ENCODE measurements at regions not wholly inside any gene's neighbourhood (a gene's known extent, or its start where the extent isn't known, plus 50 kb on each side); places are given as distances from the start of the nearest gene placed in this dataset.
"Not testable (repeated sequence)": the region's sequence is repeated elsewhere in the genome, so short reads cannot be mapped to it uniquely, and the experiment has no call there.

- DNase-seq (ENCODE audit: low spot score), result no peak
These were observed 119.7 kb downstream of the MACROH2A1 start for GRCh38 chr5:135279328-135279727.

DNA sequence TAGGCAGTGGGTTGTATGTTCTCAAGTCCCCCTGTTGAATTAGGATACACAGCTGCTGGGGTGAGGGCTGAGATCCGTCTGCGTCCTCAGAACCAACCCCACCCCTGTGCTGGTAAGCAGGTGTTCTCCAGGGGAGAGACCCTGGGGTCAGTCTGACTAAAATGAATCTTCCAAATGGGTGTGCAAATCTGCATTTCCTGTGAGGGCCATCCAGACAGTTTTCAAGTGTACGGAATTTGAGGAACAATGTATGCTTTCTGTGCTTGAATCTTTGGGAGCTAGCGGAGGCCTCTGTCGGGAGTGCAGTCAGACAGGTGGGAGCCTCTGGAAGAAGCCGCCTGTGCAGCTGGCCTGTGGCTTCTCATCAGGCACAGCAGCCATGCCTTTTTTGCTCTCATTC is 122.9 kb downstream of the MACROH2A1 start:
- DNase-seq (ENCODE audit: low spot score), result no peak

- no peak for DNase-seq (ENCODE audit: low spot score)
These were observed 125.8 kb downstream of the MACROH2A1 start for GRCh38 chr5:135273212-135273611.

DNA sequence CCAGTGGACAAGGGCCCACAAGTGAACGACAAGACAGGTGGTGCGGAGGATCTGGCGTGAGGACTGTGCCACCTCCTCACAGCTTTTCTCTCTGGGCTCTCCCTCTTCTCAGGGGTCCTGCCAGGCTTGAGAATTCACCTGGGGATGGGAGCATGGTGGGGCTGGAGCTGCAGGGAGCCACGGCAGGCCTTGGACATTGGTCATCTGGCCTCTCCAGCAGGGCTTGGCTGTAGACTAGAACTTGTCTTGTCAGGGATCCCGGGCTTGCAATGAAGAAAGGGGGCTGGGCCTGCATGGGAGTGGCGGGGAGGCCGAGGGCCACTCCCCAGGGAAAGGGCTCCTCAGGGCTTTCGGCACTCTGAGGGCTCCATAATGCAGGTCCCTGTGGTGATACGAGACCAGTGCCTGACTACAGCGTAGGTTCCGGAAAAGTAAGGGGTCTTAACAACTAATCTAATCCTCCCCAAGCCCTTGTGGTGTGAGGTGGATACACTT is 126.7 kb downstream of the MACROH2A1 start:
- no peak for DNase-seq (ENCODE audit: low spot score)

- no peak for DNase-seq (ENCODE audit: low spot score)
These were observed 127.3 kb downstream of the MACROH2A1 start for GRCh38 chr5:135271533-135272310.

GRCh38 chr5:135269931-135270421 is 129.1 kb downstream of the MACROH2A1 start:
- no peak for DNase-seq (ENCODE audit: low spot score)

DNA sequence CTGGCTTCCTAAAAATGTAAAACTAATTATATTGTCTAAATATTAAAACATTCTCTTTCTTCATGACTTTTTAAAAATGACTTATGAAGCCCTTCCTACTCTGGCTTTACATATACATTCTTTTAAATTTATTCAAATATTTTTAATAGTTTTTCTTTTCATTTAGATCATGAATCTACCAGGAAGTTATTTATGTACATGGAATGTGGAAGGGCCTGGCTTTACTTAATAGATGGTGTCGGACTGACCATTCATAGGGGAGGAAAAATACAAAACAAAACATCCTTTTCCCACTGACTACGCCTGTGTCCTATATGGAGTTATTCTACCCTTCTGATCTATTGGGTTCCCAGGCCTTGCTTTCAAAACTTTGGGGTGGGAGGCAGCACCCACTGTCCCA is 129.8 kb downstream of the MACROH2A1 start:
- peak; percentile 52 for DNase-seq (ENCODE audit: low spot score)

- DNase-seq (ENCODE audit: low spot score), result no peak
These were observed 132.1 kb downstream of the MACROH2A1 start for GRCh38 chr5:135266975-135267374.

DNA sequence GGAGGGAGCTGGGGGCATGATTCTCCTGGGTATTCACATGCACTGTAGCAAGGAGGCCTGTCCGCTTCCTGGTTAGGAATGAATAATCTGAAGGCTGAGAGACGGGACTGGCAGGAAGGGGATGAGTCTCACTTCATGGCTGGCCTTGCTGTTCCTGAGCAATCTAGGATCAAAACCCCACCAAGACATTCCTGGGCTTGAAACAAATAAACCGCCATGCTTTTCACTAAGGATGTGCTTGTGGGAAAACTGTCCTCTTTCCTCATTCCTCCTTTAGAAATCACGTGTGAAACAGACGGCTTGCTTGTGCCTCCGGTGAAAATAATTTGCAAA is 132.8 kb downstream of the MACROH2A1 start:
- peak; percentile 35 for DNase-seq (ENCODE audit: low spot score)

DNA sequence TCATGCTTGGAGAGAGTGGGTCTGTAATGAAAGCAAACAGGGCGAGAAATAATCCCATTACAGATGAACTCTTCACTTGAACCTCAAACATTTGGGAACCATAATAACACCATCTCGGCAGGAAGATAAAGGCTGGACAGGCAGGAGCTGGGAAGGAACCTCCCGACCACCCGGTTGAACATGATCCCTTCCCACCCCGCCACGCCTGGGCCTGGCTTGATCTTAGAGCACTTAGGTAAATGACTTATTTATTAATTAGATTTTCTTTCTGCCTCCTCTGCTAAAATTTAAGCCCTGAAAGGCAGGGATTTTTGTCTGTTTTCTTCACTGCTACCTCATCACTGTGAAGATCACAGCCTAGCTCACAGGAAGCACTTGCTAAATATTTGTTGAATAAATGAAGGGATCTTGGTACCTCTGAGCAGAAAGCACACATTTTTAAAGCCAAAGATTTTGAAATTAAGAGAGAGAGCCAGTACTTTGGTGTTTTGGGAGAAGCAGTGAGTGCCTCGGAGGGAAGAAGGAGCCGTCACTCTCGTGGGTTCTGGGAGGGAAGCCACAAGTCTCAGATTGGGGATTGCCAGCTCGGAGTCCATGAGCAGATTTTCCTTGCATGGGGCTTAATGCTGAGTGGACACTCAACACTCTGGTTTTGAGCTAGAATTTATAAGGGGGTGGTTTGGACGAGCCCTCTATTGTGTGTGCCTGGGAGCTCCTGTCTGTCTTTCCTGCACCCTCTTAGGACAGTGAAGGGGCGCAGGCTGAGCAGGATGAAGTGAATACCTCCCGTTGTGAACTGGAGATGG is 133.3 kb downstream of the MACROH2A1 start:
- no peak for DNase-seq (ENCODE audit: low spot score)

DNA sequence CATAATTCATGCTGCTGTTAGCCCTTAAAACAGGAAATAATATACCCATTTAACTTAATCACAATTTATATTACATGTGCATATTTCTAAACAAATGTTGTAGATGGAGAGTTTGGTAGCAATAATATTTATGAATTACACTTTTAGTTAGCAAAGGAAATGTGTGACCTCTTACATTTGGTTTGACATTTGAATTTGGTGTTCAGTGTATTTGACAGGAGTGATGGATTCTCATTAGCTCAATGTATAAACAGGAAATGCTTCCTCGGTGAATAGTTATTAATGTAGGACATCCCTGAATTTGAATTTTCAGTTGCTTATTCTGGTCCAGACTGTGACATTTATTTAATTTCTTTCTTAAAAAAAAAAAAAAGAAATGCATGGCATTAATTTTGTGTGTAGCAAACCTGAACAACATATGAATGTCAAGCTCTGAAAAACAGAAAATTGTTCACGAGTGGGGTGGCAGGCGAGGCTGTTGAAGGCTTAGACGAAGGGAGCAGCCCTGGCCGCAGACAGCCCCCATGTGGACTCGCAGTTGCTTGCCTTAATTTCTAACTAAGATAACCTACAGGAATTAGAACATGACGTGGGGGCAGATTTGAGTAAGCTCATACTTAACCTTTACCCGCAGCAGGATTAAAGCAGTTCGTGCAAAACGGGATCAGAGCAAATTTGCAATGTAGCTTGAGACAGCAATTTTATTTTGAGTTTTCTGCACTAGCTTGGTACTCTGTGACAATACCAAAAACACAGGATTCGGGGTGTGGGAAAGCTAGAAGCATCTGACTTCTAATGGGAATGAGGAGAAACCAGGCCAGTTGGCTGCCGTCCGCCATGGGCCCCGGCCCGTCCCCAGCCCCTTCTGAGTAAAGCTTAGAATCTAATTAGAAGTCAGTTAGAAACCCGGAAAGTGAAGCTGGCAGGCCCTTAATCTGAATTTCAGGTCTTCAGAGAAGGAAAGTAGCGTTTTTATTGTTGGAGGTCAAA is 134.3 kb downstream of the MACROH2A1 start:
- DNase-seq (ENCODE audit: low spot score), result no peak

- DNase-seq (ENCODE audit: low spot score), result no peak
These were observed 135.9 kb downstream of the MACROH2A1 start for GRCh38 chr5:135263022-135263668.

DNA sequence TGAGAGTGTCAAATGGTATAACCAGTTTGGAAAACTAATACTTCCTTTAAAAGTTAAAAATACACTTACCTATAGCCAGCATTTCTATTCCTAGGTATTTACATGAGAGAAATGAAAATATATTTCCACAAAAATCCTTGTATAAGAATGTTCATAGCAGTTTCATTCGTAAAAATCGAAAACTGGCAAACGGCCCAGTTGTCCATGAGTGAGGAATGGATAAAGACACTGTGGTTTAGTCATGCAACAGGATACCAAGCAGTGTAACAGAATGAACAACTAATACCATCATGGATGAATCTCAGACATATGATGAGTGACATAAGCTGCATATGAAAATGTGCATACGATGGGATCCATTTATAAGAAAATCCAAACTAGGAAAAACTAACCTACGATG is 136.7 kb downstream of the MACROH2A1 start:
- no peak for DNase-seq (ENCODE audit: low spot score)

GRCh38 chr5:135260108-135260507 is 138.9 kb downstream of the MACROH2A1 start:
- not testable (repeated sequence) for DNase-seq (ENCODE audit: low spot score)

GRCh38 chr5:135255461-135256178 is 143.4 kb downstream of the MACROH2A1 start:
- no peak for DNase-seq (ENCODE audit: low spot score)

- DNase-seq (ENCODE audit: low spot score), result no peak
These were observed 144.8 kb downstream of the MACROH2A1 start for GRCh38 chr5:135254183-135254582.

DNA sequence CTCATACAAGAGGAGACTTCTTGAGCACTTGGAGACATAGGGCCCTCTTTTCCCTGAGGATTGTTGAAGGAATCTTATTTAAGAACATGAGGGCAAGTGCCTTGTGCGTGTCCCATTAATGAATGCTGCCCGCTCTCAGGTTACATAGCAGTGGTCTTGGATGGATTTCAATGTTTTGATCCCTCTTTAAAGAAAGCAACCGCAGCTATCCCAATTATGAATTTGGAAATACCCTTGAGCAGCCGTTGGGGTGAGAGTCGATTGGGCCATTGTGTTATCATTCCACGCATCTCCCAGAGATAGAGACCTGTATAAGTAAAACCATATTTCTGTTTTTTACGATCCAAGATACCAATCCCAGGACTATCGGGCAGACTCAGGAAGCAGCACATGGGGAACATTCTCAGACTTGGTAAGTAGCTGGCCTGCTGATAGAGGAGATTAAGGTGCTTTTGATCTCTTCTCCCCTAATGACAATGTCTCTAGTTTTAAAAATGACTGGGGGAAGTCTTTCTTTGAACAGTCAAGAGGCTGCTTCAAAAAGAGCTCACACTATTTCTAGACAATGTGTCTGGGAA is 145.3 kb downstream of the MACROH2A1 start:
- DNase-seq (ENCODE audit: low spot score), result no peak

- DNase-seq (ENCODE audit: low spot score), result no peak
These were observed 147.9 kb downstream of the MACROH2A1 start for GRCh38 chr5:135251093-135251492.

GRCh38 chr5:135250671-135251070 is 148.4 kb downstream of the MACROH2A1 start:
- DNase-seq (ENCODE audit: low spot score), result no peak

- no peak for DNase-seq (ENCODE audit: low spot score)
These were observed 149.4 kb downstream of the MACROH2A1 start for GRCh38 chr5:135249658-135250057.

All from kidney capillary endothelial cell (primary cell).